ENCODE measurements at regions not wholly inside any gene's neighbourhood (a gene's known extent, or its start where the extent isn't known, plus 50 kb on each side); places are given as distances from the start of the nearest gene placed in this dataset.

DNA sequence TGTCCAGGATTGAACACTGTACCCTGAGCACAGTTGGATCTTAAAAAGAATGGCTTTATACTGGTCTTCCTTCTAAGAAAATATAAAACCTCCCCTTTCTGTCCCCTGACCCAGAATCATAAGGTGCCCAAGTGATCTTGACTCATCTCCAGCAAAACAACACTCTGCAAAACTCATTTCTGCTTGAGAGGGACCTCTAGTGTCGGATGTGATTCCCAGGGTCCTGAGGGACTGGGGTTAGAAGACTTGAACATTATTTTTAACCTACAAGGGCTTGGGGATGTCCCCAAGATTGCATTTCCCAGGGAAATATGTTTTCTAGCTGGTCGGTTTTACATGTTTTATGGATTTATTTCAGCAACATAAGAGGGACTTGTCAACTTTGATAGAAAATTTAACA is 1318.5 kb upstream of the CELF4 start:
- TF ChIP-seq, protein P1, sequence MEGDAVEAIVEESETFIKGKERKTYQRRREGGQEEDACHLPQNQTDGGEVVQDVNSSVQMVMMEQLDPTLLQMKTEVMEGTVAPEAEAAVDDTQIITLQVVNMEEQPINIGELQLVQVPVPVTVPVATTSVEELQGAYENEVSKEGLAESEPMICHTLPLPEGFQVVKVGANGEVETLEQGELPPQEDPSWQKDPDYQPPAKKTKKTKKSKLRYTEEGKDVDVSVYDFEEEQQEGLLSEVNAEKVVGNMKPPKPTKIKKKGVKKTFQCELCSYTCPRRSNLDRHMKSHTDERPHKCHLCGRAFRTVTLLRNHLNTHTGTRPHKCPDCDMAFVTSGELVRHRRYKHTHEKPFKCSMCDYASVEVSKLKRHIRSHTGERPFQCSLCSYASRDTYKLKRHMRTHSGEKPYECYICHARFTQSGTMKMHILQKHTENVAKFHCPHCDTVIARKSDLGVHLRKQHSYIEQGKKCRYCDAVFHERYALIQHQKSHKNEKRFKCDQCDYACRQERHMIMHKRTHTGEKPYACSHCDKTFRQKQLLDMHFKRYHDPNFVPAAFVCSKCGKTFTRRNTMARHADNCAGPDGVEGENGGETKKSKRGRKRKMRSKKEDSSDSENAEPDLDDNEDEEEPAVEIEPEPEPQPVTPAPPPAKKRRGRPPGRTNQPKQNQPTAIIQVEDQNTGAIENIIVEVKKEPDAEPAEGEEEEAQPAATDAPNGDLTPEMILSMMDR (conservative IDR thresholded peaks at IDR 0.05 in 1 of 2, IDR thresholded peaks at IDR 0.05 in 1 of 2; ENCODE audit: extremely low read depth in 1 of 2, insufficient read depth in 1 of 2, low read depth in 1 of 2, low read length in 2 of 2) = peak in 1 of 2 donors; percentile 1
- no peak for TF ChIP-seq EZH2 (IDR thresholded peaks at IDR 0.05; ENCODE audit: borderline replicate concordance, low read length)
